ENCODE measurements at regions not wholly inside any gene's neighbourhood (a gene's known extent, or its start where the extent isn't known, plus 50 kb on each side); places are given as distances from the start of the nearest gene placed in this dataset.

GRCh38 chr5:2840372-2840915 lies 89.0 kb upstream of the IRX2 start:
- TF ChIP-seq, protein P1, sequence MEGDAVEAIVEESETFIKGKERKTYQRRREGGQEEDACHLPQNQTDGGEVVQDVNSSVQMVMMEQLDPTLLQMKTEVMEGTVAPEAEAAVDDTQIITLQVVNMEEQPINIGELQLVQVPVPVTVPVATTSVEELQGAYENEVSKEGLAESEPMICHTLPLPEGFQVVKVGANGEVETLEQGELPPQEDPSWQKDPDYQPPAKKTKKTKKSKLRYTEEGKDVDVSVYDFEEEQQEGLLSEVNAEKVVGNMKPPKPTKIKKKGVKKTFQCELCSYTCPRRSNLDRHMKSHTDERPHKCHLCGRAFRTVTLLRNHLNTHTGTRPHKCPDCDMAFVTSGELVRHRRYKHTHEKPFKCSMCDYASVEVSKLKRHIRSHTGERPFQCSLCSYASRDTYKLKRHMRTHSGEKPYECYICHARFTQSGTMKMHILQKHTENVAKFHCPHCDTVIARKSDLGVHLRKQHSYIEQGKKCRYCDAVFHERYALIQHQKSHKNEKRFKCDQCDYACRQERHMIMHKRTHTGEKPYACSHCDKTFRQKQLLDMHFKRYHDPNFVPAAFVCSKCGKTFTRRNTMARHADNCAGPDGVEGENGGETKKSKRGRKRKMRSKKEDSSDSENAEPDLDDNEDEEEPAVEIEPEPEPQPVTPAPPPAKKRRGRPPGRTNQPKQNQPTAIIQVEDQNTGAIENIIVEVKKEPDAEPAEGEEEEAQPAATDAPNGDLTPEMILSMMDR (conservative IDR thresholded peaks at IDR 0.05), result no peak
- no peak for TF ChIP-seq EZH2 (IDR thresholded peaks at IDR 0.05; ENCODE audit: low read depth)
